Right lobe of liver (tissue), 6 donors: ENCODE measurements at regions not wholly inside any gene's neighbourhood (a gene's known extent, or its start where the extent isn't known, plus 50 kb on each side); places are given as distances from the start of the nearest gene placed in this dataset.

Experiments used
- ATAC-seq, 4 donors: fragments of 200-7000 bp; cut with Tn5 transposase; one replicate each; pipeline ENCODE4 v1.9.1; 2020; ENCODE audit warnings: mild to moderate bottlenecking in 4 of 4, moderate library complexity in 4 of 4
- DNase-seq, 3 donors: peaks; one replicate each; pipeline ENCODE4 v3.0.0-alpha.2; 2020
- H3K27ac ChIP-seq, 3 donors: fragments of 200-600 bp; one replicate each; pipeline ENCODE4 v1.8.0; 2022
- H3K27me3 ChIP-seq, 2 donors: fragments of 200-600 bp; one replicate each; pipeline ENCODE4 v1.8.0; 2022
- H3K36me3 ChIP-seq, 4 donors: fragments of 200-600 bp; sonication (generic) in 1 of 4; one replicate each; pipeline versions ENCODE4 v1.5.1 to v1.8.0; 2017 to 2022; ENCODE audit warnings: control low read depth in 1 of 4
- H3K4me1 ChIP-seq, 4 donors: fragments of 200-600 bp; sonication (generic) in 1 of 4; one replicate each; pipeline versions ENCODE4 v1.5.1 to v1.8.0; 2017 to 2022; ENCODE audit warnings: control low read depth in 1 of 4
- H3K4me3 ChIP-seq, 3 donors: fragments of 200-600 bp; one replicate each; pipeline ENCODE4 v1.8.0; 2022
- H3K9me3 ChIP-seq, 4 donors: fragments of 200-600 bp; sonication (generic) in 1 of 4; one replicate each; pipeline versions ENCODE4 v1.5.1 to v1.8.0; 2017 to 2022; ENCODE audit warnings: control low read depth in 1 of 4
- CTCF ChIP-seq, 4 donors: fragments of 200-600 bp in 3 of 4; fragments of 450-650 bp in 1 of 4; IDR thresholded peaks; one replicate each; pipeline versions ENCODE4 v1.5.1 to v1.8.0; 2016 to 2022; ENCODE audit warnings: antibody characterized with exemption in 4 of 4, mild to moderate bottlenecking in 2 of 4
- POLR2A ChIP-seq: fragments of 450-650 bp; IDR thresholded peaks from one replicate; pipeline ENCODE4 v1.6.1; 2017; ENCODE audit warnings: antibody characterized with exemption, mild to moderate bottlenecking
- WGBS: methylation state at CpG from one replicate; pipeline ENCODE4 v1.1.6; 2018; ENCODE audit warnings: low coverage, low lambda C conversion rate; ENCODE audit not compliant: insufficient coverage; ENCODE audit errors: missing lambda C conversion rate; 5-methylcytosine and 5-hydroxymethylcytosine counted together
- intact Hi-C, 2 donors: fragments of 100-400 bp; cut with DNase I; formaldehyde crosslinking; loops; one replicate each; pipeline versions ENCODE4 v1.11.2 to v1.14.1; 2022
- donor health status: DM: no; HTN: yes; CAD: no.
- donor health status: DM: no; HTN: no; CAD: no.
- donor health status: DM: no; HTN: no; CAD: no.
- donor health status: DM: no; HTN: yes; CAD: no.
- donor health status: DM: no; HTN: yes; CAD: no.

- no peaks in the 10 kb centered on the region for H3K36me3 ChIP-seq
- intact Hi-C loops: no loop called here
These were observed 49.9 kb downstream of the SYNE3 start for GRCh38 chr14:95466506-95466905.

GRCh38 chr14:95465936-95466335 lies 50.5 kb downstream of the SYNE3 start:
- intact Hi-C loops: no loop called here
- no peak for ATAC-seq
- H3K27ac ChIP-seq: no peak overlapping the region
- no peak overlapping the region for H3K4me3 ChIP-seq
- DNase-seq: no peak
- no peaks in the 10 kb centered on the region for H3K9me3 ChIP-seq
- H3K27me3 ChIP-seq: no peaks in the 10 kb centered on the region
- TF ChIP-seq POLR2A (no peak), CTCF (IDR thresholded peaks at IDR 0.05) (no peak)
- H3K36me3 ChIP-seq: no peaks in the 10 kb centered on the region
- no peaks in the 10 kb centered on the region for H3K4me1 ChIP-seq
- WGBS: 100% methylated on average over 2 of the region's 15 CpGs

More at GRCh38 chr14:95466506-95466905, 49.9 kb downstream of the SYNE3 start:
- no peak for DNase-seq
- Histone ChIP-seq H3K4me3 (no peak overlapping the region), H3K27me3 (no peaks in the 10 kb centered on the region), H3K9me3 (no peaks in the 10 kb centered on the region), H3K4me1 (no peaks in the 10 kb centered on the region), H3K27ac (no peak overlapping the region)
- WGBS: no CpG with 5 or more reads among the region's 4 CpGs
- TF ChIP-seq CTCF (IDR thresholded peaks at IDR 0.05) (no peak), POLR2A (no peak)
- ATAC-seq: no peak

GRCh38 chr14:95465358-95465757 lies 51.1 kb downstream of the SYNE3 start:
- DNase-seq: no peak
- intact Hi-C loops: no loop called here
- Histone ChIP-seq H3K27me3 (no peaks in the 10 kb centered on the region), H3K27ac (no peak overlapping the region), H3K4me1 (no peaks in the 10 kb centered on the region), H3K9me3 (no peaks in the 10 kb centered on the region), H3K36me3 (no peaks in the 10 kb centered on the region), H3K4me3 (no peak overlapping the region)
- TF ChIP-seq CTCF (IDR thresholded peaks at IDR 0.05) (no peak), POLR2A (no peak)
- no peak for ATAC-seq
- 90% methylated on average over 3 of the region's 3 CpGs for WGBS

GRCh38 chr14:95464514-95464913 lies 51.9 kb downstream of the SYNE3 start:
- Histone ChIP-seq H3K4me1 (no peaks in the 10 kb centered on the region), H3K27me3 (no peaks in the 10 kb centered on the region), H3K36me3 (no peaks in the 10 kb centered on the region), H3K9me3 (no peaks in the 10 kb centered on the region), H3K4me3 (no peak overlapping the region), H3K27ac (no peak overlapping the region)
- ATAC-seq (no peak), DNase-seq (no peak)
- intact Hi-C loops: no loop called here
- WGBS: 70% methylated on average over 4 of the region's 4 CpGs
- TF ChIP-seq POLR2A (no peak), CTCF (IDR thresholded peaks at IDR 0.05) (no peak)

GRCh38 chr14:95464103-95464502 lies 52.3 kb downstream of the SYNE3 start:
- no peaks in the 10 kb centered on the region for H3K36me3 ChIP-seq
- no peak overlapping the region for H3K27ac ChIP-seq
- ATAC-seq (no peak), DNase-seq (no peak)
- no peaks in the 10 kb centered on the region for H3K27me3 ChIP-seq
- TF ChIP-seq CTCF (IDR thresholded peaks at IDR 0.05): no peak
- no peak for TF ChIP-seq POLR2A
- no peaks in the 10 kb centered on the region for H3K4me1 ChIP-seq
- intact Hi-C loops: no loop called here
- no peak overlapping the region for H3K4me3 ChIP-seq
- 87% methylated on average over 5 of the region's 6 CpGs for WGBS
- H3K9me3 ChIP-seq: no peaks in the 10 kb centered on the region
